ENCODE measurements at regions not wholly inside any gene's neighbourhood (a gene's known extent, or its start where the extent isn't known, plus 50 kb on each side); places are given as distances from the start of the nearest gene placed in this dataset.

DNA sequence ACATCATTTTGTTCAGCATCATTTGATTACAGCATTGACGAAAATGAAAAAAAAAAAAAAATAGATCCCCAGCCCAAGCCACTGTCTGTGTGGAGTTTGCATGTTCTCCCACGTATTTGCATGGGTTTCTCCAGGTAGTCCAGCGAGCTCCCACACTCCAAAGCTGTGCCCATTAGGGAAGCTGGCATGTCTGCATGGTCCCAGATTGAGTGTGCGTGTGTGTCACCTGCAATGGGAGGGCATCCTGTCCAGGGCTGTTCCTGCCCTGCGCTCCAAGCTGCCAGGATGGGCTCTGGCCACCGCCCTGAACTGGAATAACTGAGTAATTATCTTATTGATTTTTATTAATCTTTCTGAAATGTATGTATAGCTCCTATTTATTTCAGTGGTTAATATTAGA lies 88.6 kb downstream of the KLF12 start:
- in situ Hi-C loops (cut with MboI; ENCODE audit: low sequenced_read_pairs): no loop called here

DNA sequence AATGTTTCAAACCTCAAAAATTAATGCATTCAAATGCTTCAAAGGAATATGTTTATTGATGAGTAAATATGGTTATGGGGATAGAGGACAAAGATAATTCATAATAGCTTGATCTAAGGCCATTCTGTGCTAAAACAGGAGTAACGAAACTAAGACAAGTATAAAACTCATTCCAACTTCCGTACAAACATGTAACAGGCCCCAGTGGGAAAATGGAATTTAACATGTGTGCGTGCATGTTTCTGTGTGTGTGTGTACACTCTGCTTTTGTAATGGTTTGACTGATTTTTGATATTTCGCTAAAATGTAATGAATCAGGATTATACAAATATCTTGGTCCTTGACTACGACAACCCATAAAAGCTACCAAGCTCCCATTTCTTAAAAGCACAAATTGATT lies 91.0 kb downstream of the KLF12 start:
- in situ Hi-C loops (cut with MboI; ENCODE audit: low sequenced_read_pairs): no loop called here

DNA sequence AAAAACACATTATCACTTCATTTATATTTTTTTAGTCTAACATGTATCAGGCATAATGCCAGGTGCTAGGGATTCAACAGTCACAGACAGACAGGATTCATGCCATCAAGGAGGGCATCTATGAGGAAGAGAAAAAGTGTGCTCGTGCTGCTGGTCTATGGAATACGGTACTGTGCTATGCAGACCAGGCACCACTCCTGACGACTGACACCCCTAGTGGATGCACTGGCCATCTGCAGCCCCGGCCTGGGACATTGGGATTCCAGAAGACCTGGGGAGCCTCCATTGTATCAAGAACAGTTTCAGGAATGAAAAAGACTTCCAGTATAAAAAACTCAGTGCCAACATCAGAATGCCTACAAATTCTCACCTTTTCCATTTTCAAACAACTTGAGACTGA lies 94.0 kb downstream of the KLF12 start:
- in situ Hi-C loops (cut with MboI; ENCODE audit: low sequenced_read_pairs): no loop called here

DNA sequence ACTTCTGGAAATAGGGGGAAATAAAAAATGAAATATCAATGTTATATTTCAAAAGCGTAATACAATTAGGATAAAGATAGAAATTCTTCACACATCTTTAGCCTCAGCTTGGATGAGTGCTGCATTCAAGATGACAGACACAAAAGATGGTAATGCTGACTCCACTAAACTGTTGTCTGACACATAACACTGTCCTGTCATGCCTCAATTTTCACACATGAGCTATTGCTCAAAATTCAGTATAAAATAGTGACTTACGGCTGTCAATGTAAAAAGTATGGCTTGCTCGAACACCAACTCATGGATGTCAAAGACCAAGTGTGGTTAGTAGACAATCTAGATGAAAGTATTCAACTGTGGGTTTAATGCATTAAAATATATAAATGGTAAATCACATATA lies 94.5 kb downstream of the KLF12 start:
- in situ Hi-C loops (cut with MboI; ENCODE audit: low sequenced_read_pairs): no loop called here

DNA sequence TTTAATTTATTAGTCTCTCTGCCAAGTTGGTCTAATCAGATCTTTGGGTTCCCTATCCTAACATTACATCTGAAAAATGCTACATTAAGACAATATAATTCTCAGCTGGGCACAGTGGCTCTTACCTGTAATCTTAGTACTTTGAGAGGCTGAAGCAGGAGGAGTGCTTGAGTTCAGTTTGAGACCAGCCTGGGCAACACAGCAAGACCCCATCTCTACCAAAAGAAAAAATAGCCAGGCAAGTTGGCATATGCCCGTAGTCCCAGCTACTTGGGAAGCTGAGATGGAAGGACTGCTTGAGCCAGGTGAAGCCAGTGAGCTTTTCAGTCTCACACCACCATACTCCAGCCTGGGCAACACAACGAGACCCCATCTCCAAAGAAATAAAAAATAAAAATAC lies 95.0 kb downstream of the KLF12 start:
- in situ Hi-C loops (cut with MboI; ENCODE audit: low sequenced_read_pairs): no loop called here

DNA sequence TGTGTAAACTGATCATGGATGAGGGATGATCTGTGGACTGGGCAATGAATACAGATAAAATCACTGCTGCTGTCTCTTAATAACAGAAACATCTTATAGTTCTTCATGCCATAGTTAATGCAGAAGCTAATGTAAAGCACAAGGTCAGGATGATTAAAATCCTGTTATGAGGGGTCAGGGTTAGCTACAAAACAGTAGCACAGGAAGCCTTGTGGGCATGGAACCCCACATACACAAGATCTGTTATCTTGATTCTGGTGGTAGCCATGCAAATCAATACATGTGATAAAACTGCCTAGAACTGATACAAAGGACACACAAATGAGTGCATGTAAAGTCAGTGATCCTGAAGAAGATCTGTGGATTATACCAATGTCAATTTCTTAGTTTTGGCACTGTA lies 96.4 kb downstream of the KLF12 start:
- in situ Hi-C loops (cut with MboI; ENCODE audit: low sequenced_read_pairs): no loop called here

DNA sequence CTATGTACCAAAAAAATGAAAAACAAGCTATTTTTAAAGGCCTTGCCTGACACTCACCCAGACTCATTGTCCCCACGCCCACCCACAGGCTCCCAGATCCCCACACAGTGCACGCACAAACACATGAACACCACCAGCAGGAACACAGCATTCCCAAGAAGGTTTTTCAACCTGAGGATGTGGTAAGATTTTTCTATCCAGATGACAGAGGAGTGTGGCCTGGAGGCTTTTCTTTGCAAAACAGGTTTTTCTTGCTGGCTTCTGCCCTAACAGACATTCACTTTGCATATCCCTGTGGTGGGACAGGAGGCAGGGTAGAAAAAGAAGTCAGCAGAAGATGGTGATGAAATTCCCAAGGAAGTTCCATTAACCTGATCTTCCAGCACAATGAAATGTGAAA lies 97.8 kb downstream of the KLF12 start:
- in situ Hi-C loops (cut with MboI; ENCODE audit: low sequenced_read_pairs): no loop called here

DNA sequence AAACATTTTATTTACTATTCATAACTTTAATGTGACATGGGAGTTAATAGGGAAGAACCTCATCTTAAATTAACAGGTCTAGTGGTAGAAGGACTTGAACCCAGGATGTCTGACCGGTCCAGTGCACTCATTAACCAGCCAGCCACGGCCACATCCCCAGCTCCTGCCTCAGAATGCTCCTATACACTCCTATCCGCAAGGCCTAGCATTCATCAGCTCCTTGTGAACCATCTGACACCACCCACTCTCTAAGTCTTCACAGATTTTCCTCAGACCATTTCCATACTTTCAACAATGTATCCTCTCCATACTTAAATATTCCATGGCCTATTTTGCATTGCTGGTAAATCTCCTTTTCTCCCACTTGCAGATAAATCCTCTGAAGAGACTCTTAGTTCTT lies 98.3 kb downstream of the KLF12 start:
- in situ Hi-C loops (cut with MboI; ENCODE audit: low sequenced_read_pairs): no loop called here

DNA sequence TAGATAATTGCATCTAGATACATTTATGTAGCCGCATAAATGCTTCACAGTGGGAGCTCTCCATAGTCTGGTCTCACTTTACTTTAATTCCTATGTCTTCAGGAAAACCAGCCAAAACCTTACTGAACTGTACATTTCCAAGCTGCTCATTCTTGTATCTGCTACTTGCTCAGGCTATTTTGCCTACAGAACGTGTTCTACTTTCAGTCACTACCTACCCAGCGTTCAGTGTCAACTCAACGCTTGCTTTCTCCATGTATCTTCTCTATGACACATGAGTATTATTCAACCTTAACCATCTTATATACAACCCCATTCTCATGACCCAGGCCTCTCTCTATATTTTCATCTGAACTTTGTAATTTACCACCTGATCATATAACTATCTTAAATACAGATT lies 101.9 kb downstream of the KLF12 start:
- in situ Hi-C loops (cut with MboI; ENCODE audit: low sequenced_read_pairs): no loop called here

DNA sequence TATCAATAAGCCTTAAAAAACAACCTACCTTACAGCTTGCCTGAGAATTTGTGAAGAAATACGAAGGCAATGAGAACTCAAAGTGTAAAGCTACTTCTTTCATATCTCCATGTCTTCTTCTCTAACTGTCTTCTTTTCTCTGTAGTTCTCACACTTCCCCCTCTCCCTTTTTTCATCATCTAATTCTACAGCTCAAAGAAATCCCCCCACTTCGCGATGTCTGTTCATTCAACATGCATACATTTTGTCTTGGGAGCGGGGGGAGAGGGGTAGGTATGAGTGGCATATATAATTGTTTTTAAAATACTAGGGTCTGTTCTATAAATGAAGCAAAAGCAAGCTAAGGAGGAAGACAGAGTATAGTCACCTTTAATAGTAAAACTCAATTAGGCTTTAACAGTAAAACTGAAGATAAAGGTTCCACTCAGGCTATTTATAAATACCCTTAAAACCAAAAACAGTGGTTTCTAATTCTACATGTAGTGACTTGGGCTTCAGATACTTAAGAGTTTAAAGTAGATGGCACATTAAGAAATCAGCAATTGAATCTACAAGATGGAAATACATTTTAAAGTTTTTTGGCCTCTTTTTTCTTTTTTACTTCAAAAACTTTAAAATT lies 106.9 kb downstream of the KLF12 start:
- in situ Hi-C loops (cut with MboI; ENCODE audit: low sequenced_read_pairs): no loop called here

DNA sequence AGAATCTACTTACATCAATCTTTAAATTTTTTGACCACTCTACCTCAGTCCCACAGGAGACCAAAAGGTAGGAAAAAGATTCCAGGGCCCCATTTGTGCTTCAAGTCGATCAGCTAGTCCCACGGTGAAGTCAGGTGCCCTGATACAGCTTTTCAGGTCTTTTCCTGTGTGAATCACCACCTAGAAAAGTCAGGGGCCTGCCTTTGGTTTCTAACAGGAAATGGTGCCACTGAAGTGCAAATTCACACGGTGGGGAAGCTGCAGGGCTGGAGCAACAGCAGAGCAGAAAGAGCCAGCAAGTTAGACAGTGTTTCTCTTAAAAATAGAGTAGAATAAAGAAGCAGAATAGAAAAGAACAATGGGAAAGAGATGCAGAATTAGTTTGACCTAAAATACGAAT lies 107.5 kb downstream of the KLF12 start:
- in situ Hi-C loops (cut with MboI; ENCODE audit: low sequenced_read_pairs): no loop called here

DNA sequence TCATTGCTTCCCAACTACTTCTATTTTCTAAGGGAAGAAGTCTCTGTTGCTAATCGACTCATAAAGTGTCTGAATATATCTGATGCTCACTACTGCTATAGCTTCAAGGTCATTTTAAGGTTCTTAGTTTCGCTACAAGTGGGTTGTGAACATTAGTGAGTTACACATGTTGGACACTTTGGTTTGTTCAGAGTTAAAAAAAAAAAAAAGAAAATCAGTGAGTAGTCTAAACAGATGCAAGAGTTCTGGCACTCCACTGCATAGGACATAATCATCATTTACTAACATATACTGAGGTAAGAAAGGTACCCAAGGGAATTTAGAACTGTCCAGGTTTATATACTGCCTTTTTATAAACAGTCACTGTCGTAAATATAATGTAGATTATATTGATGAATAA lies 108.8 kb downstream of the KLF12 start:
- in situ Hi-C loops (cut with MboI; ENCODE audit: low sequenced_read_pairs): no loop called here

DNA sequence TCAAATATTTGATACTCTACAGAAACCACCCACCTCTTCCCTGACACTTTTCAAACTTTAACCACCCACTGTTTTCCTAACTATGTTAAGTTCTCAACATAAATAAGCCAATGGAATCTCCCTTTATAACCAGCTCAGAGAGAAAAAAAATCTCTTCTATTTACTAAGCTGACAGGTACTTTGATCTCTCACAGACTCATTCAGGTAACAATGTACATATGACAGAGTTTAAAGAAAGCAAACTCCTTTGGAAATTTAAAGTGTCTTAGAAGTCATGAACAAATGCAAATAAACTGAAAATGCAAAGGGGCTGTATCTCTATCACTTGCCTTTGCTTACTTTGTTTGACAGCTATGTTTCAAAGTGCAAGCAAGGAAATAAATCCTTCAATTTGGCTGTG lies 109.3 kb downstream of the KLF12 start:
- in situ Hi-C loops (cut with MboI; ENCODE audit: low sequenced_read_pairs): no loop called here

DNA sequence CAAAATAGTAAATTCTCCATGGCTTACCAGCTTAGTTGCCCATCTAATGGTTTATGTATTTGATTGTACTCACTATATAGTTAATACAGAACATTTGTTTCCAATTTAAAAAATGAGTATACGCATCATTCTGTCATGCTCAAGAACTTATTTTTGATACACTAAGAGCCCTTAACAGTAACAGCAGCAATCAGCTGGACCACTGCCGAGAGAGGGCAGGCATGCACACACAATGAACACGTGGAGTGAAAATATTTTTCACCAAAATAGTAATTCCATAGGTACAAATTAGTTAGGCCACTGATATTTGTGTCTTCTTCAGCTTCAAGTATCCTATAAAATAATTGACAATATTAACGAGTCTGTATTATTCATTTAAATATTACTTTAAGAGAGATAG lies 109.9 kb downstream of the KLF12 start:
- in situ Hi-C loops (cut with MboI; ENCODE audit: low sequenced_read_pairs): no loop called here

DNA sequence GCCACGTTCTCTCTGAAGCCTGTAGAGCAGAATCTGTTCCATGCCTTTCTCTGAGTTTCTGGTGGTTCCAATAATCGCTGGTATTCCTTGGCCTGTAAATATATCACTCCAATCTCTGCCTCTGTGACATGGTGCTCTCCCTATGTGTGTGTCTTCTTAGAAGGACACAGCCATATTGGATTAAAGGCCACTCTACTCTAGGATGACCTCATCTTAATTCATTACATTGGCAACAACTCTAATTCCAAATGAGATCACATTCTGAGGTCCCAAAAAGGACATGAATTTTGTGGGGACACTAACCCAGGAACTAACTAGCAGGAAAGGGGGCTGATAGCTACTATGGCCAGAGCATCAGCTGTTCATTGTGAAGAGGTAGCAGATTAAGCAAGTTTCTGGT lies 110.7 kb downstream of the KLF12 start:
- in situ Hi-C loops (cut with MboI; ENCODE audit: low sequenced_read_pairs): no loop called here

DNA sequence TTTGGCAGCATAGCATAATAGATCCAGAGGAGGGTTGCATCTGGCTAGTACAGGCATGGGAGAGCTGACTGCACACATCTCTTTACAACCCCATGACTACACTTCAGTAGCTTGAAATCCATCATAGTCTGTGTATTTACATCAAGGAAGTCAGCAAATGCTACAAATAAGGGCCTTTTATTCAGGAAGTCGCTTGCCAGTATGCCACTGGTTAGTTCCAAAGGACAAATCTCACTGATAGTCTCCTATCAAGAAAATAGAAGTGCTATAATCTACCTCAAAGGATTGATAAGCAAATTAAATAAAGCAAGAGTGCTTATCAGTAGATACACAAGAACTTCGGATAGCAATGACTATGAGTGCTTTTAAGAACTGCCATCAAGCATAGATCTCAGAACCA lies 112.7 kb downstream of the KLF12 start:
- in situ Hi-C loops (cut with MboI; ENCODE audit: low sequenced_read_pairs): no loop called here

DNA sequence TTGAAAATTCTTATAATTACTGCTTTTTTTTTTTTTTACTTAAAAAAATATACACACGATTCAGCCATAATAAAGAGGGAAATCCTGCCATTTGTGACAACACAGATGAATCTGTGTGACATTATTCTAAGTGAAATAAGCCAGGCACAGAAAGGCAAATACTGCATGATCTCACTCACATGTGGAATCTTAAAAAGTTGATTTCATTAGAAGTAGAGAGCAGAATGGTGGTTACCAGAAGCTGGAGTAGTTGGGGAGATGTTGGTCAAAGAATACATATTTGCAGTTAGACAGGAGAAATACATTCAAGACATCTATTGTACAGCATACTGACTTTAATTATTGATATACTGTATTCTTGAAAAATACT lies 116.2 kb downstream of the KLF12 start:
- in situ Hi-C loops (cut with MboI; ENCODE audit: low sequenced_read_pairs): no loop called here

DNA sequence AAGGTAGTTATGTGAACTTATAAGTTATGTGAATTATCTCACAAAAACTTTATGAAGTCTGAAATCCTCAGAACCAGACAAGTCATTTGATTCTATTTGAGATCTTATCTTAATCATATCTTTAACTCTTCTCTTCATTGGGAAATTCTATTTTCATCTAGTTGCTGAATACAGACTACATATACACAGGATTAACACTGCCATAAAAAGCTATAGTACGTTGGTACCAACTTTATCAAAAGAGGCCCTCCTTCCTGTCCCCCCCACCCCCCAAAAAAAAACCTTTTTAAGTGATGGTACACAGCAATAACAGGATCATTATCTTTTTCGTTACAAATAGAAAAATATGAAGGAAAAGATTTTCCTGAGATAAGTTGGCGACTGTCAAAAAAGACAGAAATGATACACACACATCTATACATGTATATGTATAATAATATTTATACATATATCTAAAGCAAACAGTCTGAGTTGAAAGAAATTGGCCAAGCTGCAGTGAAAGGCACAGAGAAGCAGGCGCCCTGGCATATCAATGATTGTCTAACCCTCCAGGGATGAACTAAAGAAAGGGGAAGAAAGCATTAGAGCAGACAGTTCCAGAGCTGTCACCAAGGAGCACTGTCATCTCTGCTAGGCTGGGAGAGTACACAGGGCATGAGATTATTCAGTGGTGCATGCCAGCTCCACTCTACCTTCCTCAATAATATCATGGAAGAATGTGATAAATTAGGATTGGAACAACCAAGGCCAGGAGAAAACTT lies 116.7 kb downstream of the KLF12 start:
- in situ Hi-C loops (cut with MboI; ENCODE audit: low sequenced_read_pairs): no loop called here

DNA sequence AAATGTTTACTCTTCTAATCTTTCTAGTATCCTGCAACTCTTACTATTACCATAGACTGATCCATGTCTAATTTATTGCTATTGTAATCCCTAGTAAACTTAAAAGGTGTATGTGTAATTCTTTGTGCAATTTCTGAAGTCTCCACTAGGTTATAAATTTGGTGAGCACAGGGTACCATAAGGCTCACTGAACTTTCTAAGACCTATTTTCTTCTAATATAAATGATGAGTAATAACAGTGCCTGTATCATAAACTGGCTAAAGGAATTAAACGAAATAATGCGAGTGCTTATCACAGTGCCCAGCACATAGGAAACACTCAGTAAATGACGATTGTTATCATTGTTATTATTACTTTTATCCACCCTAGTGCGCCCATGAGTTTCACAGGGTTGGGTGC lies 119.1 kb downstream of the KLF12 start:
- in situ Hi-C loops (cut with MboI; ENCODE audit: low sequenced_read_pairs): no loop called here

DNA sequence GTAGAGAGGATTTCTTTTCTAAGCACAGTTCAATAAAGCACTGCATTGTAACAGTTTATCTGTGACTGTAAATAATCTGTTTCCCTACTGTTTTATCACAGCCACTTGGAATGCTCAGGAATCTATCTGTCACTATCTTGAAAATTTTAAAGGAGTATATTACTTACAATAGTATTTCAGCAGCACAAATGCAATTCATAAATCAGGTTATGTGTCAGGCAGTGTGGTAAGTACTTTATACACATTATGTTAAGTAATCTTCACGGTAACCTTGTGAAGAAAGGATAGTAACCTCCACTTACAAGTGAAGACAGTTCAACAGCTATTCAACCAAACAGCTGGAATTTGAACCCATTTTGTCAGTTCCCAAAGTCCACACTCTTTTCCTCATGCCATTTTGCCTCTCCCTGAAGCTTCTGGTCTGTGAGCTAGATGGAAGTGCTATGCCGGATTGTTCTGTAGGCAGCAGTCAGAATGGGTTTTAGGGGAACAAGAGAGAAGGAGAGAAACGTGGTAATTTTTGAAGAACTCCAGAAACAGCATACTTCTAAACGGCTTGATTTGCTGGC lies 125.0 kb downstream of the KLF12 start:
- in situ Hi-C loops (cut with MboI; ENCODE audit: low sequenced_read_pairs): no loop called here

DNA sequence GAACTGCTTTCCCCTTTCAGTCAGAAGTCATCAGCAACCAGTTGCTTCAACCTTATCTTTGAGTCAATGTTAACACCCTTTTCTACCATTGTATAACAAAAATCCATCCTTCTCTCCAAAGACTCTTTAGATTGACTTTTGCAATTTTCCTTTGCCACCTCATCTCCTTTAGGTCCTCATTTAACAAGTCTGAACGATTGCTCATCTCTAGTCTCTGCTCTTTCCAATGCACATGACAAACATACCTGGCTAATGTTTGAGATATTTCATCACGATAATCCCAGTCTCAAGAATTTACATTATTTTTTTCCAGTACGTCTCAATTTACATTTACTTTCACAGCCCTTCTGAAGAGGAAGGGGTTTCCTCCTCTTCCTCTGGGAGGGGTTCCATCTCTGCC lies 127.5 kb downstream of the KLF12 start:
- in situ Hi-C loops (cut with MboI; ENCODE audit: low sequenced_read_pairs): no loop called here

DNA sequence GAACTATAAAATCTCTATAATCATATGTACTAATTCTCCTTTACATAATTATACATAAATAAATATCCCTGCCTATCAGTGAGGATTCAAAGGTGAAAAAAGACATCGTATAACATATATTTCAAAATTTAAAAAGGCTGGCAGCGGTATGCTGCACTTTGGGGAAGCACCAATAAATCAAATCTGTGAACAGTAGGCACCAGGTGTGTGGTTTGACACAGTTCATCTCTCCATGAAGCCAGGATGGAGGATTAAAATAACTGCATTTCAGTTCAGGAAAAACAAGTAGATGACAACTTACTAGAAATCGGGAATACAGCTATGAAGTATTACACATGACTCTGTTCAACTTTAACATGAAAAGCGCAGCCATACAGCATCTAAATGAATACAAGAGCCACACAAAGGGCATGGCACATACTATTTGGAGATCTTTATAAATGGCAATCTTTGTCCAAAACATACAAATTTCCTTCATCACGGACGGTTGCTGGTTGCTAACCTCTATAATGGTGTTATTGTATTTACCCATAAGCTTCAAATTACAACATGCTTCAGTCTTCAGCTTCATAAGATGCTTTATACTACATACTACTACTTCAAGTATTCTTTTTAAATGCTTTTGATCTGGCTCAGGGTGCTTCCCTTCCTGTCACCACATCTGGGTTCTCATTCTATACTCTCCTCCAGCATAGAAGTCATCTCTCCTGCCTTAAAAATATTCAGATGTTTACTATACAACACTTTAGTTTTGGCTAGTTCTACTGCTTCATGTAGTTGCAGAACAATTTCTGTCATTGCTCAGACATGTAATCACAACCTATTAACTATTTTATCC lies 128.7 kb downstream of the KLF12 start:
- in situ Hi-C loops (cut with MboI; ENCODE audit: low sequenced_read_pairs): no loop called here

Data from HL-60/S4 treated with retinoic acid at 250 ng/mL for 4 days and 3 days (cell line).